ENCODE measurements at regions not wholly inside any gene's neighbourhood (a gene's known extent, or its start where the extent isn't known, plus 50 kb on each side); places are given as distances from the start of the nearest gene placed in this dataset.
"Not testable (repeated sequence)": the region's sequence is repeated elsewhere in the genome, so short reads cannot be mapped to it uniquely, and the experiment has no call there.

GRCh38 chr5:142402752-142403318 is 78.0 kb upstream of the SPRY4 start:
- no peak for DNase-seq

DNA sequence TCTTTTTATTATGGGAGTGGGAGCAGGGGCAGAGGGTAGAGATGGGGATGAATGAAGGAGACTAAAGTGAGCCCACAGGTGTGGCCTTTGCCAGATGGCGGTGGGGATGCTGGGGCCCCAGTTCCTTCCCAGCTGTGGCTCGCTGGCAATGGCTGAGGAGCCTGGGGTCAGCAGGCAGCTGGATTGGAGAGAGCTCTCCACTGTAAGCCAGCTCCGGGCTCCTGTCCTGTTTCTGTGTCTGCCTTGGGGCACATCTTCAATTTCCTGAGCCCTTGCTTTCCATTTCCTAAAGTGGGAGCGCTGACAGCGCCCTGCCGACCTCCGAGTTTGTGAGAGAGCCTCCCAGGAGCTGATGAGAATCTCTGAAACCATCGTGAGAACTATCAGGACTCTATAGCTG is 75.6 kb upstream of the SPRY4 start:
- DNase-seq: no peak

- DNase-seq: no peak
Observed at GRCh38 chr5:142399891-142400290, 75.1 kb upstream of the SPRY4 start.

- DNase-seq: no peak
Observed at GRCh38 chr5:142398730-142399055, 73.9 kb upstream of the SPRY4 start.

DNA sequence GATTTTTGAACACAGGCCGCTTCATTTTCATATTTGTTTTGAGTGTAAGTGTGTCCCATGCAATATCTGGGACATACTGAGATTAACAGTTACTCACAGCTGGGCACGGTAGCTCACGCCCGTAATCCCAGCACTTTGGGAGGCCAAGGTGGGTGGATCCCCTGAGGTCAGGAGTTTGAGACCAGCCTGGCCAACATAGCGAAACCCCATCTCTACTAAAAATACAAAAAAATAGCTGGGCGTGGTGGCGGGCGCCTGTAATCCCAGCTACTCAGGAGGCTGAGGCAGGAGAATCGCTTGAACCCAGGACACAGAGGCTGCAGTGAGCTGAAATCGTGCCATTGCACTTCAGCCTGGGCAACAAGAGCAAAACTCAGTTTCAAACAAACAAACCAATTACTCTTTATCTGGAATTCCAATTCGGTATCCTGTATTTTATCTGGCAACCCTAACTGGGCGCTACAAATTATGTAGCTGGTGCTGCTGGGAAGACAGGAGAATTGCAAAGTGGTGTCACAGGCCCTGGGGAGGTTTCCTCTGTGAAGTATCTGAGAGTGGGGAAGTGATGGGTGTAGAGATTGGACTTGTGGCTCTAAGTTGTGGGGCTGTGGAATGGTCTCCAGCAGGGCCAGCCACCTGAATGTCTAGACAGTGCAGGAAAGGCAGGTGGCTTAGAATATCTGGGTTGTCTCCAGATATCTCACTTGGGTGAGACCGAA is 73.3 kb upstream of the SPRY4 start:
- not testable (repeated sequence) for DNase-seq

GRCh38 chr5:142397178-142397577 is 72.4 kb upstream of the SPRY4 start:
- DNase-seq: no peak

DNA sequence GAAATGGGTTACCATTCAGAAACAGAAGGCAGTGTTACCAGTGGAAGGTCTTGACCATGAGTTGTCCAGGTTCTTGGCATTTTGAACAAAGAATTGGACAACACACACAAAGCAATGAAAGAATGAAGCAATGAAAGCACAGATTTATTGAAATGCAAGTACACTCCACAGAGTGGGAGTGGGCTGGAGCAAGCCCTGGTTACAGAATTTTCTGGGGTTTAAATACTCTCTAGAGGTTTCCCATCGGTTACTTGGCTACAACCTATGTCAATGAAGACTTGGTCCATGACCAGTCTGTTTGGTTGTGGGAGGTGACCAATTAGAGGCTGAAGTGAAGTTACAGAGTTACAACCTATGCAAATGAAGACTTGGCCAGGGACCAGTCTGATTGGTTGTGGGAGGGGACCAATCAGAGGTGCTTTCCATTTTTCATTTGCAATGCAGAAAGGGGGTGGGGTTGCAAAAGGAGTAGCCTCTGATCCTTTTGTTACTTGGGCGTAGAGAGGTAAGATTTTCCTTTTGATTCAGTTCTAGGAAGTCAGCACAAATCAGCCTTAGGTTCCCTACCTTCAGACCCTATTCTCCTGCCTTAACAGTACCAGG is 71.7 kb upstream of the SPRY4 start:
- no peak for DNase-seq

GRCh38 chr5:142395334-142395733 is 70.5 kb upstream of the SPRY4 start:
- DNase-seq: no peak

DNA sequence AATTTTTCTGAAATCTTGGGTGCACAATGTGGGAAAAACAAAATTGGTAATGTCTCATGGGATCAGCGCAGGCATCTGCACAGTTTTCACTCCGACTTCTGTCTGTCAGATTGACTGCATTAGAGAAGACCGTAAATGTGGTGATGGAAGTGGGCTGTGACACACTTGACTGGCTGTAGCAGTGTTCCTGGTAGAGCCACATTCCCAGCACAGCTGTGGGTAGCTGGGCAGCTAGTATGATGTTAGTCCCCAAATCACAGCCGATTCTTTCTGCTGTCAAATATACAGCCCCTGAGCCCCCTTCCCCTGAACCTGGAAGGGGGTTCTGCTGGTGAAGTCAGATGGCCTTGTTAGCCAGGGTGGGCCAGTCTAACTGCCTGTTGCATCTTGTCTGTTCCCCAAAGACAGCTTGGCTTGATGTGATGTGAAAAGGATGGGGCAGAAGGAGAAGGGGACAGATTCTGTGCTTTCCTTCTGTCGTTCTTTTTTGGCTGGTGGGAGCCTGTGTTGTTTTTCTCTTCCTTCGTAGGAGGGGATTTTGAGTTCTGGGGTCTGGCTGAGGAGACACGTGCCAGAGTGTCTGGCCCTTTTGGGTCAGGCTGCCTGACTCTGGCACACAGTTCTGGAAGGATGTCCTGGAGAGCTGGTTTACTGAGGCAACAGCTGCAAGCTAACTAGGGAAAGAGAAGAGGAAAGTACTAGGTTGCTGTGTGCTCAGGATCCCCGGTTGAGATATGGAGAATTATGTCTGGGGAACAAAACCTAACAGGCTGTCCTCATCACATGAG is 66.4 kb upstream of the SPRY4 start:
- no peak for DNase-seq

DNA sequence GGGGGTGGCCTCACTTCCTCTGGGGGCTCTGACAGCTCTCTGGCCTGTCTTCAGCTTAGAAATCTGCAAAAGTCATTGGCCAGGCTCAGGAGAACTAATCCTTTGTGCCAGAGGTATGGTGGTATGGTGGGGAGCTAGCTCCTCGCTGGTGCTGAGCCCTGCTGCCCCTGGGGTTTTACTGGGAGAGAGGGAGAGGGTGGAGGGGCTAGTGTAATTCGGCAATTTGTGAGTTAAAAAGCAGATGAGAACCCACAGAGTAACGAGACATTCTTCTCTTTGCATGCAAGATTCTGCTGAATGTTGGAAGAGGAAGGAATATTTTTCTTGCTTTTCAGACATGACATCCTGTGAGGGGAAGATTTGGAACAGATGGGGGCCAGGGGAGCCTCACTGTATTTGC is 65.5 kb upstream of the SPRY4 start:
- no peak for DNase-seq

DNA sequence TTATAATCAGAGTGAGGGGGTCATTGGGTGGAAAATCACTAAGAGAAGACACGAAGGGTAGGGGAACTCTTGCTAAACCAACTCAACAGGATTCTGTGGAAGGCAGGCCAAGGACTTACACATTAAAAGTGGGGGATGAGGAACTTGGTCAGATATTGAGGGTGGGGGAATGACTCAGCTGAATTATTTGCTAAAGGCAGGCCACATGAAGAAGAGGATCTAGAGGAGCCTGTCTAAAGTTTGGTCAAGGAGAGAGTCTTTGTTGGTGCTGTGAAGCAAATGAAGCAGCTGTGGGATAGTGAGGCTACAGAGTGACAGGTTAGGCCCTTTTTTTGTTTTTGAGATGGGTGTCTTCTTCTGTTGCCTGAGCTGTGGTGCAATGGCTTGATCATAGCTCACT is 63.9 kb upstream of the SPRY4 start:
- peak; percentile 44 for DNase-seq

DNA sequence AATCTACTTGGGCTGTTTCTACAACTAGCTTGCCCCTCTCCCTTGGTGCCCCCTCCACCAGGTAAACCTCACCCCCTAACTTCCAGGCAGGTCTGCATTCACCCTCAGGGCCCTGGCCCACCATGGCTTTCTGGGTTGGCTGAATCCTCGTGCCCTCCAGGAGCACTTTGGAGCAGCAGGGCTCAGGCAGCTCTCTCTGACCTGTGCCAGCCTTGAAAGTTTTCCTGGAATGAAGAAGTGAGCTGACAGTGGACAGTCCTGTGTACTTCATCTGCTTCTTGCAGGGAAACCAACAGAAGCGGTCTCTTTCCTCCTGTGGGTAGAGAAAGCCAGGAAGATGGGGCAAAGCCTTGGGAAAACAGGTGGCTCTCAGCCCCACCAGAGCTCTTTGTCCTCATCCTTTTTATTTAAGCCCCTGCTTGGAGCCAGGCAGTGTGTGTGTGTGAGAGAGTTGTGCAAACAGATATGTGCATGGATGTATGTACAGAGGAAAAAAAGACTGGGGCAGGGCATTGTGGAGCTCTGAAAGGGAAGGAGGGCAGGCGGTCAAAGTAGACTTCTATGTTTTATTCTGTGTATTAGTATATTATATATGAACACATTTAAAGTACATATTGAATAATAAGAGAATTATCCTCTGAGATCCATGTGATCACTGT is 62.3 kb upstream of the SPRY4 start:
- no peak for DNase-seq

GRCh38 chr5:142386137-142387023 is 61.6 kb upstream of the SPRY4 start:
- DNase-seq: peak; percentile 33

DNA sequence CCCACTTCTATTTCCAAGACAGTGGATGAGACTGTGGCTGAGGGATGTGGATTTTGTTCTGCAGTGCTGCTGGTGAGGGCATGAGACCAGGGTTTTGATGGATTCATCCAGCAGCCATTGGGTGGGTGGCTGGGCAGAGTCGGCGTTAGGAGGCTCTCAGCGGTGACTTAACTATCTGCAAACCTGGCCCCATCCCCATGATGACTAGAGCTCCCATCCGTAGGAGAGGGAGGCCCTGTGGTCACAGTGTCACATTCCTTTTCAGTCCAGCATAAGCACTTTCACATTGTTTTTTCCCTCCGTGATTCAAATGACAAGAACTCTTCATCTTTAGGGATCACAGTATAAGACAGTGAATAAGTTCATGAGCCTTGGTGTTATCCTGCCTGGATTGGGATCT is 60.4 kb upstream of the SPRY4 start:
- no peak for DNase-seq

GRCh38 chr5:142384014-142384413 is 59.2 kb upstream of the SPRY4 start:
- no peak for DNase-seq

DNA sequence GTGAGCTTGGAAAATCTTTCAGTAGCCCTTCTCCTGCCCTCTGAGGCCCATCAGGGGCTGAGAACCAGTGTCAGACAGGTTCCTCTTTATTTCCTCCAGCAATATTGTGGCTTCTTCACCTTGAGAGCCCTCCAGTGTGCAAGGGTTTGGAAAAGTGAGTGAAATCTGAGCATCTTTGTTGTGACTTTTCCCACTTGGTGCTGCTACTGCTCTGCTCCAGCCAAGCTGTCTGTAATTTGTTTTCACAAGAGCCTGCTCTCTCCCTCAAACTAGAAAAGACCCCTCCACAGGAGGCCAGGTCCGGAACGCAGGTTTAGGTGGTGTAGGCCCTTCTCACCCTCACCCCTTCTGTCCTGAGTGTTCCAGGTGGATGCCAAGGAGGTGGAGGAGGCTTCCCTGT is 57.4 kb upstream of the SPRY4 start:
- no peak for DNase-seq

GRCh38 chr5:142378737-142379634 is 54.2 kb upstream of the SPRY4 start:
- no peak for DNase-seq

- DNase-seq: no peak
Observed at GRCh38 chr5:142375944-142376411, 51.2 kb upstream of the SPRY4 start.
